Progenitor cell of endocrine pancreas (in vitro differentiated cells): ENCODE measurements at regions not wholly inside any gene's neighbourhood (a gene's known extent, or its start where the extent isn't known, plus 50 kb on each side); places are given as distances from the start of the nearest gene placed in this dataset.
A peak's percentile ranks its signal among the peaks of the same experiment; 100 is the strongest.

Experiments used
- DNase-seq: peaks from one replicate; pipeline ENCODE4 v3.0.0; 2021; ENCODE audit warnings: low spot score; ENCODE audit not compliant: unreplicated experiment
- H3K27ac Mint-ChIP-seq: 2 replicates; pipeline ENCODE4 v1.8.0; 2021; ENCODE audit warnings: mild to moderate bottlenecking, moderate library complexity, mixed read lengths
- H3K27me3 Mint-ChIP-seq: 2 replicates; pipeline ENCODE4 v1.8.0; 2021; ENCODE audit warnings: mixed read lengths
- H3K36me3 Mint-ChIP-seq: 2 replicates; pipeline ENCODE4 v1.8.0; 2022; ENCODE audit warnings: mixed read lengths; ENCODE audit not compliant: insufficient read depth
- H3K4me1 Mint-ChIP-seq: 2 replicates; pipeline ENCODE4 v1.8.0; 2021; ENCODE audit warnings: low read depth, mixed read lengths
- H3K4me3 Mint-ChIP-seq: 2 replicates; pipeline ENCODE4 v1.8.0; 2021; ENCODE audit warnings: low read depth, mild to moderate bottlenecking, moderate library complexity, mixed read lengths
- H3K9me3 Mint-ChIP-seq: 2 replicates; pipeline ENCODE4 v1.8.0; 2021; ENCODE audit warnings: low read depth, mixed read lengths
- TF ChIP-seq, protein P1 (sequence below): fragments of 200-600 bp; sonication (generic); IDR thresholded peaks from one replicate; pipeline ENCODE4 v1.5.0; 2021; ENCODE audit warnings: antibody characterized with exemption, mild to moderate bottlenecking; ENCODE audit not compliant: unreplicated experiment

- Mint-ChIP-seq H3K4me1 (peaks cover 1% of the 10 kb centered on the region), H3K9me3 (peaks cover 14% of the 10 kb centered on the region), H3K27me3 (peaks cover 38% of the 10 kb centered on the region), H3K27ac (no peak overlapping the region), H3K36me3 (no peaks in the 10 kb centered on the region), H3K4me3 (peak overlapping the region; percentile 72)
- no peak for DNase-seq
- TF ChIP-seq, protein P1, sequence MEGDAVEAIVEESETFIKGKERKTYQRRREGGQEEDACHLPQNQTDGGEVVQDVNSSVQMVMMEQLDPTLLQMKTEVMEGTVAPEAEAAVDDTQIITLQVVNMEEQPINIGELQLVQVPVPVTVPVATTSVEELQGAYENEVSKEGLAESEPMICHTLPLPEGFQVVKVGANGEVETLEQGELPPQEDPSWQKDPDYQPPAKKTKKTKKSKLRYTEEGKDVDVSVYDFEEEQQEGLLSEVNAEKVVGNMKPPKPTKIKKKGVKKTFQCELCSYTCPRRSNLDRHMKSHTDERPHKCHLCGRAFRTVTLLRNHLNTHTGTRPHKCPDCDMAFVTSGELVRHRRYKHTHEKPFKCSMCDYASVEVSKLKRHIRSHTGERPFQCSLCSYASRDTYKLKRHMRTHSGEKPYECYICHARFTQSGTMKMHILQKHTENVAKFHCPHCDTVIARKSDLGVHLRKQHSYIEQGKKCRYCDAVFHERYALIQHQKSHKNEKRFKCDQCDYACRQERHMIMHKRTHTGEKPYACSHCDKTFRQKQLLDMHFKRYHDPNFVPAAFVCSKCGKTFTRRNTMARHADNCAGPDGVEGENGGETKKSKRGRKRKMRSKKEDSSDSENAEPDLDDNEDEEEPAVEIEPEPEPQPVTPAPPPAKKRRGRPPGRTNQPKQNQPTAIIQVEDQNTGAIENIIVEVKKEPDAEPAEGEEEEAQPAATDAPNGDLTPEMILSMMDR: no peak
These were observed 113.0 kb upstream of the GOLGA8J start for GRCh38 chr15:29969562-29970401.

DNA sequence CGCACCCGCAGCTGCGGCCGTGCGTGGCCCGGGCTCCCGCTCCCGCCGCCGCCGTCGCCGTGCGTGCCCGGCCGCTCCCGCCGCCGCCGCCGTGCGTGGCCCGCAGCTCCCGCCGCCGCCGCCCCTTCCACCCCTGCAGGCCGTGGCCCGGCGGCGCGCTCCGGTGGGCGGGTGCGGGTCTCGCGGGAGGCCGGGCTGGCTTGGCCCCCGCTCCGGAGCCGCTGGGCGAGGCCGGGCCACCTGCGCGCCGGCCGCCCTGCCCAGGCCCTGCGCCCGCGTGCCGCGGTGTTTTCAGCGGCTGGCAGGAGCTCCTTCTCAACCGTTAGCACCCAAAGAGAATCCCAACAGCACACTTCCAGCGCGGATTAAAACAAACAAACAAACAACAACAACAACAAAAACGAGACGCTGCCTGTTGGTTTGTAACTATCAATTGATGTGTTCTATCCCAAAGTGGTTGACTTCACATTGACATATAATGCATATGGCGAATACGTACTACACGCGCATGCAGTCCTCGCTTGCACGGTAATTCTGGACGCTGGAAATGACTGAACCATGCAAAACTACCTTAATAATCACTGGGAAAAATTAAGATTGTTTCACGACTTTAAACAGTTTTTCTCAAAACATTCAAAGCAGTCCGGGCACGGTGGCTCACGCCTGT lies 113.7 kb upstream of the GOLGA8J start:
- Mint-ChIP-seq H3K27ac (no peak overlapping the region), H3K4me1 (peaks cover 1% of the 10 kb centered on the region), H3K27me3 (peaks cover 39% of the 10 kb centered on the region), H3K4me3 (peak overlapping the region; percentile 72), H3K36me3 (no peaks in the 10 kb centered on the region), H3K9me3 (peaks cover 14% of the 10 kb centered on the region)
- DNase-seq: peak; percentile 15
- TF ChIP-seq, protein P1: no peak

DNA sequence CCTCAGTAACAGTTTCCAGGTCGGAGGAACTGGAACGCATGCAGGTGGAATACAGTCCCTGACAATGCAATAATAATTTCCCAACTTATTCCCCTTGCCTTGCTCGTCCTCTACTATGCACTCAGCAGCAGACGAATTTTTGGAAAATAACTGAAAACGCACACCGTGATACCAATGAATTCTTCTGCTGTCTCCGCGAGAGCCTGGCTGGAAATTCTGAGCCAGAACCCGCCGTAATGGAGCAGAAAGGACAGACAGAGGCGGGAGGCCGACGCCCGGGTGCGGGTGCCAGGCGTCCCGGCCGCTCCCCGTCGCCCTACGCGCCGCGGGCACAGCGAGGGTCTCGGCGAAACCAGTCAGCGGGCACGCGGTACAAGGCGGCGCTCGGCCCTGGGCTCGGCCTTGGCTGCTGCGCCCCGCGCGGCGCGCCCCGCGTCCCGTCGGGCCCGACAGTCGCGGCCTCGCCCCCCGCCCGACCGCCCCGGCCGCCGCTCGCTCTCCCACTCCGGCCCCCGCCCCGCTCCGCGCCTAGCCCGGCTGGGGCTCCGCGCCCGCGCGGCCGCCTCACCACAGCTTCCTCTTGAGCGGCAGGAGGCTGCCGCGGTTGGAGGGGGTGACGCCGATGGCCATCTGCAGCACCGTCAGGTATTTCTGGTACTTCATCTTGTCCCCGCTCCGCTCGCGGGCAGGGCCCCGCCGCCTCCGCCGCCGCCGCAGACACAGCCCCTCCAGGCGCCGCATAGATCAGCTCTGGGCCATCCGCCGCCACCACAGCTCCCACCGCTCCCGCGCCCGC lies 114.5 kb upstream of the GOLGA8J start:
- H3K36me3 Mint-ChIP-seq: no peaks in the 10 kb centered on the region
- H3K4me3 Mint-ChIP-seq: peak overlapping the region; percentile 66
- H3K4me1 Mint-ChIP-seq: peaks cover 1% of the 10 kb centered on the region
- DNase-seq: peak; percentile 27
- no peak overlapping the region for H3K27ac Mint-ChIP-seq
- H3K9me3 Mint-ChIP-seq: peaks cover 14% of the 10 kb centered on the region
- H3K27me3 Mint-ChIP-seq: peaks cover 41% of the 10 kb centered on the region
- TF ChIP-seq, protein P1: no peak

DNA sequence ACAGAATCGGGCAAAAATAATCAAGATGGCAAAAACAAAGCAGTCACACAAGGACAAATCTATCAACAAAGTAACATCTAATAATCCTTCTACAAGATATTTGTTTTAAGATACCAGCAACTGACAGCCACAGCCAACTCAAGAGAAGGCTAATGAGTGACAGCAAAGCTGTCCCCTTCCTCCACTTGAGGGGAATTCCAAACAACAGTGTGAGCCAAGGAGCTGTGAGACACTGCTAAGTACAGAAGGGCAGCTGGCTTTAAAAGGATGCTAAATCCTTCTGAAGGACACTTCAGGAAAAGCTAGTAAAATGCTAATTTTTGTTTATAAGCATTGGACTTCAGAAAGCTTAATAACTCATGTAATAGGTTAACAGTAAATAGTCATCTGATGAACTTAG lies 120.3 kb upstream of the GOLGA8J start:
- no peak for DNase-seq

More for the DNA sequence above, 120.3 kb upstream of the GOLGA8J start:
- Mint-ChIP-seq H3K9me3 (no peaks in the 10 kb centered on the region), H3K4me1 (no peaks in the 10 kb centered on the region), H3K36me3 (no peaks in the 10 kb centered on the region), H3K27me3 (peaks cover 29% of the 10 kb centered on the region), H3K27ac (no peak overlapping the region), H3K4me3 (no peak overlapping the region)
- TF ChIP-seq, protein P1: no peak
